HPDE6-E6E7 (cell line): ENCODE measurements at regions not wholly inside any gene's neighbourhood (a gene's known extent, or its start where the extent isn't known, plus 50 kb on each side); places are given as distances from the start of the nearest gene placed in this dataset.
"Not testable (repeated sequence)": the region's sequence is repeated elsewhere in the genome, so short reads cannot be mapped to it uniquely, and the experiment has no call there.

Source experiments
- DNase-seq: peaks from one replicate; pipeline ENCODE4 v3.0.0; 2011; ENCODE audit warnings: missing footprints; ENCODE audit errors: extremely low spot score

DNA sequence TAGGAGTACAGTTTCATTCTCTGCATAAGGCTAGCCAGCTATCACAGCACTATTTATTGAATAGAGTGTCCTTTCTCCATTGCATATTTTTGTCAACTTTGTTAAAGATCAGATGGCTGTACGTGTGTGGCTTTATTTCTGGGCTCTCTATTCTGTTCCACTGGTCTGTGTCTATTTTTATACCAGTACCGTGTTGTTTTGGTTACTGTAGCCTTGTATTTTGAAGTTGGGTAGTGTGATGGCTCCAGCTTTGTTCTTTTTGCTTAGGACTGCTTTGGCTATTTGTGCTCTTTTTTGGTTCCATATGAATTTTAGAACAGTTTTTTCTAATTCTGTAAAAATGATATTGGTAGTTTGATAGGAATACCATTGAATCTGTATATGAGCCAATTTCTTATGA is 182.1 kb upstream of the DIAPH2 start:
- DNase-seq: no peak

DNA sequence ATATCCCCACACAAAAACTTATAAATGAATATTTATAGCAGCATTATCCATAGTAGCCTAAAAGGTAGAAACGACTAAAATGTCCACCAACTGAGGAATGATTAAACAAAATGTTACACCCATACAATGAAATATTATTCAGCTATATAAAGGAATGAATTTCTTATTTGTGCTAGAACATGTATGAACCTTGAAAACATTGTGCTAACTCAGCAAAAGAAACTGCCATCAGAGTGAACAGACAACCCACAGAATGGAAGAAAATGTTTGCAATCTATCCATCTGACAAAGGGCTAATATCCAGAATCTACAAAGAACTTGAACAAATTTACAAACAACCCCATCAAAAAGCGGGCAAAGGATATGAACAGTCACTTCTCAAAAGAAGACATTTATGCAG is 155.3 kb upstream of the DIAPH2 start:
- not testable (repeated sequence) for DNase-seq

DNA sequence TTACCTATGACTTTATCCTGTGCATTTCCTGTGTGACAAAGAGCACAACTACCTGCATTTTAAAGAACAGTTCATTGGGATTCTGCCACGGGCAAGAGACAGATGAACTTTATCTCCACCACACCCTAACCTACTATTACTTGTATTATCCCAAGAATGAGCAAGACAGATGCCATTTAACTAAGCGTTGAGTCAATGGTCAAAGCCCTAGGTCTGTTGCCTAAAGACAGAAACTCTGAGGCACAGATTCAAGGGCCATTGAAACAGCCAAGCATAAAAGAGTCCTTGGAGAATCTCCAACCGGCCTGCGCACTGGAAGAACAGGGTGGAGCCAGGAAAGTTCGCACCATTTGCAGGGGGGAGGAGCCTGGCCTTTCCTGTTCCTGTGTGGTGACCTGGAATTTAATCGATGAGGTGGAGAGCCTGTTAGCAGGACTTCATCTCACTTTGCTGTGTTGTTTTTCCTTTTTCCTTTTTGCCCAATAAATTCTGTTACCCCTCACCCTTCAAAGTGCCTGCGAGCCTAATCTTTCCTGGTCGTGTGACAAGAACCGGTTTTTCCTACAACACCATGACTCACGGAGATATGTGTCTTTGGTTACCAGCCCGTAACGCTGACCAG is 146.4 kb upstream of the DIAPH2 start:
- peak; percentile 11 for DNase-seq

DNA sequence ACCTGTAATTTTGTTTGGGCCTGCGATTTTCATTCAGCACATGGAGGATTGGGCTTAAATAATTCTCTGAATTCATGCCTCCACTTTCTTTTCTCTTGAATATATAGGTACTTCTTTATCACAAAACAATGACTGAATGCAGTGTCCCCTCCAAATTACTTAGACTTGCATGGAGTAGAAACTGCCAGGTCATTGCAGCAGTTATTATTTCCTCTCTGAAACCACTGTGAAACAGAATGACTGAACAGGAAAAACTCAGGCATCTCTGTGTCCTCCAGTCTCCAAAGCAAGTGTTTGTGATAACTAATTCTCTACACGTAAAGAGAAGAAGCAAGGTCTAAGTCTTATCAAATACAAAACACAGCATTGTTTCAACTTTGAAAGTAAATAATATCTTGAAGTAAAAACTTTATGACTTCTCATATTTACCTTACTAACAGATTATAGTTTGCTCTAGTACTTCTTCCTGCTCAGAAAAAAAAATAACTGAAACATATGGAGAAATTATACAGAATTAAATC is 144.5 kb upstream of the DIAPH2 start:
- no peak for DNase-seq

DNA sequence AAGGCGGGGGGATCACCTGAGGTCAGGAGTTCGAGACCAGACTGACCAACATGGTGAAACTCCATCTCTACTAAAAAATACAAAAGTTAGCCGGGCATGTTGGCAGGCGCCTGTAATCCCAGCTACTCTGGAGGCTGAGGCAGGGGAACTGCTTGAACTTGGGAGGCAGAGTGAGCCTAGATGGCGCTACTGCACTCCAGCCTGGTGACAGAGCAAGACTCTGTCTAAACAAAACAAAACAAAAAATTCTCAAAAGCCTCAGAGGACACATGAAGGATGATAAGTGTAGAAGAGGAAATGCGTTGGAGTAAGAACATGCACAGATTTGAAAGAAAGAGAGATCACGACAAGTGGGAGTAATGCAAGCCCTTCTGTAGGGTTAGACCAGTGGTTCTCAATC is 138.4 kb upstream of the DIAPH2 start:
- DNase-seq: not testable (repeated sequence)

DNA sequence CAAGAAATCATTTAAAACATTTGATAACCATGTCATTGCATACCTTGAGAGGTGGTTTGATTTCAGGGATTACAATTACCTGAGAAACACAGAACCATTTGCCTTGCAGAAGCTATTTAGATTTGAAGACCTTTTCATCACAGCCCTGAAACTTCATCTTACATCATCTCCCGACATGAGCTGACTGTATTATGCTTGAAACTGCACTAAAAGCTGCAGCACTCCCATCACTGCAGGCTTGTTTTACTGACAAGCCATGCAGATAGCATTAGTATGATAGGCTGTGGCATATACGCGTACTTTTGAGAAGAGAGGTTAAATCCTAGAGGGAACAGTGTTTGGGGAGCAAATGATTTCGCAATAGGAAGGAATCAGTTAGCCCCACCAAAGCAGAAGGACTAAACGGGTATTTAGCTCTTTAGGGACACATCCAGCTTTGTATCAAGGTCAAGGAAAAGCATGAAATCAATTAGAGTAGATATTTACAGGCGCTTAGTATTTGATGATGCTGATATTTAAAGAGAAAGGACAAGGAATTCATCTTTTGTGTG is 133.2 kb upstream of the DIAPH2 start:
- DNase-seq: no peak

DNA sequence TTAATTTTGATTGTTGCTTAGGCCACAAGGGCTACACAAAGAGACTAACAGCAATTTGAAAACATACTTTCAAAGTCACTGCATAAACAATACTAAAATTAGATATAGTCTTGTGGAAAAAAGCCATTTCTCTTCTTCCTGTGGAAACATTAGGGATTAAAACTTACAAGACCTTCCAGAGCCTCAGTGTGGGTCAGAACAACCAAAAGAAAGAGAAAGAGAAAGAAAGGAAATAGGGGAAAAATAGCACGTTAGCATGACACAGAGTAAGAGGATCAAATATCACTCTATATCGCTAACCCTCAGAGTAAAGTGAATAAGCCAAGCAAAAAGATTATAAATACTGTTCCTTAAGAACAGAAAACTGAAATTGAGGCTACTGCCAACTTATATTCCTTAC is 127.8 kb upstream of the DIAPH2 start:
- DNase-seq: no peak

DNA sequence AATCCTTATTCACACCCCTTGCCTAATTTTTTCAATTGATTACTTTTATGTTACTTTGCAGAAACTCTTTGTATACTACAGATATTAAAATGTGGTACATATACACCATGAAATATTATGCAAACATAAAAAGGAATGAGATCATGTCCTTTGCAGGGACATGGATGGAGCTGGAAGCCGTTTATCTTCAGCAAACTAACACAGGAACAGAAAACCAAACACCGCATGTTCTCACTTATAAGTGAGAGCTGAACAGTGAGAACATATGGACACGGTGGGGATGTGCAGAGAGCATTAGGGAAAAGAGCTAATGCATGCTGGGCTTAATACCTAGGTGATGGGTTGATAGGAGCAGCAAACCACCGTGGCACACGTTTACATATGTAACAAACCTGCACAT is 123.5 kb upstream of the DIAPH2 start:
- DNase-seq: not testable (repeated sequence)

DNA sequence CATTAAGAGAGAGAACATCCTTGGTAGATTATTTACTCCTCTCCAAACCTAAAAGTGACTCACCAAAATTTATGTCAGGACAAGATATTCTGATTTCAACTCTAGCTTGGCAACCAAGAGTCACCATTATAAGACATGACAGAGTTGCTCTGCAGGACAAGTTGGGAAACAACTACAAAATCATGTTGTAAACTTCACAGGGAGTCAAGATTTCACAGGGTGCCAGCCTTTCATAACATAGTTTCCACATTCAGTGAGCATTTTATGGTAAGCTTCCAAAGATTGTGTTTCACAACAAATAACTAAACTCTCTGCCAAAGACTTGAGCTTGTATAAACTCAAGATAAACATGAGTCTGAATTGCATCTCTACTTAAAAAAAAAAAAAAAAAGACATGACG is 121.0 kb upstream of the DIAPH2 start:
- DNase-seq: no peak

DNA sequence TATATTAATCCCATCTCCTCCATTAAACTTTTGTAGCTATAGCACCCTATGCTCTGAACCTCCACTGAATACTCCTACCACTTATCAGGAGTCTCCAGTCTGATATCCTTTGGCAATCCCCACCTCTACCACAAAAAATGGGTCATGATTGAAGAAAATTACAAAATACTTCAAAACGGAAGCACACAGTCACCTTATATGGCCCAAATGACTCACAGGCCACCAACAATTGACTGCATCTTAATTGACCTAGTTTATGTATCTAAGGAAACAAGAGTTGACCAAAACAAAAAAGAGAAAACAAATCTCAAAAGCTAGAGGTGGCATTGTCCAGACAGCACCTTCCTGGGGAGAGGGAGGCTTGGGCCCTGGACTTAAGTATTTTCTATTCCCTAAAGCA is 120.0 kb upstream of the DIAPH2 start:
- DNase-seq: no peak

DNA sequence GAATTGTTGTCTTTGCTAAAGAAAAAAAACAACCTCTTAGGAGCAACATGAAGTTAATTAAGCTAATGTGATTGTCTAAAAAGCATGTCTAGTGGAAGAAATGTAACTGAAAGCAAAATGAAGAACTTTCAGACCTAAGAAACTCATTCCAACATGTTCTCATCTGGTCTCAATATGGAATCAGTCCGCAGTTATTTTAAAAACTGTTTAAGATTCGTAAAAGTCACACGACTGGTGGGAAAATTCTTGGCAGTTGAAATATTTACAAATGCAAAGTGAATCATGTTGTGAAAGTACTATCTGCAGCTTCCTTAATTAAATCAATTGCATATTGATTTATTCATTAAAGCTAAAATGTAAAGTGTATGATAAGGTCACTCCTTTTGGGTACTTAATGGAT is 117.8 kb upstream of the DIAPH2 start:
- no peak for DNase-seq

DNA sequence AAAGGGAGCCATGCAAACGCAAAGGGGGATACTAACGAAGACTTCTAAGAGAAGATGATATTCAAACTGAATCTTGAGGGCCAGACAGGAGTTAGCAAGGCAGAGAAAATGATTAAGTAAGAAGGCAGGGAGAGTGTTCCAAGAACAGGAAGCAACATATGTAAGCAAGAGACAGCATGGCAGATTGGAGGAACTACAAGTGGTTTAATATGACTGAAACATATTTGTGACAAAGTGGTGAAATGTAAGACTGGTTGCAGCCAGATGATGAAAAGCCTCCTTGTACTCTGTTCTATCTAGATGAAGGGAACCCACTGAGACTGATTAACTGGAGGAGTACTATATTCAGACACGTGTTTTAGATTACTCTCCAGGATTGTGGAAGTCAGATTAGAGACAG is 116.6 kb upstream of the DIAPH2 start:
- DNase-seq: no peak

DNA sequence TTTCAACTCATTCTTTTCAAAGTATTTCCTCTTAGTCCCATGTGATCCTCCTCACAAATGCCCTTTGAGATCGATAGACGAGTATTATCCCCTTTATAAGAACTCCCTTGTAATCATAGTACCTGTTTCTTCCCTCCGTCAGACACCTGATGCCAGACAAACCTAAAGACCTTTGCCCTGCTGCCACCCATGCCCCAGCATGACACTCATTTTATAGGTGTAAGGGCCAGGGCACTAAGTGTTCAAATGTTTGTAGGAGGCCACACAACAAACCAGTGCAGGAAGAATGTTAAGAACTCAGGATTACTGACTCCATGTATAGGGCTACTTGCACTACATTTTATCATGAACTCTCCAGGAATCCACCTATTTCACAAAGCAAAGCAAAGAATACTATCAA is 115.6 kb upstream of the DIAPH2 start:
- DNase-seq: no peak

DNA sequence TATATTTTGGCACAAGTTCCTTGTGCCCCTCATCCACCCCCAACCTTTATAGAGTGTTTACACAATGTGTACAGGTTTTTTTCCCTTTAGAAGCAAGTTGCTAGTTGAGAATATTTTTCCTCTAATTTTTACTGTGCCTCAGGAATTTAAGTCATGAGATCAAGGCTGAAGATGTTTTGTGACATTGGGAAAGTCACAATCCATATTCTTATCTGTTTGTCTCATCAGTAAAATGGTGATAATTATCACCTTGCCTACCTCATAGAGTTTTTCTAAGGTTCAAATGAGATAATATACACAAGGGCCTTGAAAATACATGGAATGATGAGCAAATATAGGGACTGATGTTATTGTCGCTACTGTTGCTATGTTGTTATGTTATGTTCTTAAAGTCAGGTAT is 109.6 kb upstream of the DIAPH2 start:
- no peak for DNase-seq

DNA sequence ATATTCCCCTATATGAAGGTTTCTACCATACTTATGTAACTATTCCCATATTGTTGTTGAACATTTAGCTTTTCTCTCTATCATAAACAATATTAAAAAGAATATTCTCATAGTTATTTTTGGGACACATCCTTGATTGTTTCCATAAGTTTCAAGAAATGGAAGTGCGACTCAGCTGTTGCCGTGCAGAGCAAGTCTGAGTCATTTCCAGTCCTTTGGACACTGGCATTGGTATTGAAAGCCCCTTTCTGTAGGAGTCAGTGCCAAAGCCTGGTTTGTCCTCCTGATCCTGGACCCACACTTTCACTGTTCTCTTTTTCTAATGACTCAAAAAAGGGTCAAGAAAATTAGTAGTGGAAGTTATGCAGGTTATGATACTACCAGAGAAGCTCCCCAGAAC is 108.3 kb upstream of the DIAPH2 start:
- DNase-seq: no peak

DNA sequence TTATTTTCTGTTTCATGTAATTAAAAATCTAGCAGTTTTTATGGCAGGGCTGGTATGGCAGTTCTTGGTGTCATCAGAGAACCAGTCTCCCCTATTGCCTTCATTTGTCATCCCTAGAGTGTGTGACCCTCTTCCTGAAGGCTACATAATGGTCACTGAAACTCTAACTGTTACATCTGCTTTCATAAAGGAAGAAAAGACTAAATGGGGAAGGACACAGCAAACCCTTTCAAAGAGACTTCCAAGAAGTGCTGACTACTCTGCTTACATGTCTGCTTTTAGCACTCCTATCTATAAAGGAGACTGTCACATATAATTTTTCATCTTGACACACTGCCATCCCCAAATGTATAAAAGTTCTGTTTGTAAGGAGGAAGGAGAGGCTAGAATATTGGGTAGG is 105.9 kb upstream of the DIAPH2 start:
- DNase-seq: no peak

DNA sequence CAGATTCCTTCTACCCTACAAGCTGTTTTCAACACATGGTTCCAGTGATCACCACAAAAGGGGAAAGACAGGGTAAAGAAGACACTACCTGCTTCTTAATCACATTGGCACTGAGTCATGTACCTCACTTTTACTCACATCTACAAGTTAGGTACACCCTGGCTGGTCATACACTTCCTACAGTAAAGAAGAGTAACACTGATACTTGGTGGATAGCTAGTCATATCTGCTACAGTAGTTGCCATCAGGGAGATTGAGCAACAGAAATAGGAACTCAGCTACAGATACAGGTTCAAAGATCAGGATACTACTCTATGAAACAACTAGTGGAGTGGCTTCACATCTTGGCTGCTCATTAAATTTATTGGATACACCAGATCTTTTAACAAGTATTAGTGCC is 105.4 kb upstream of the DIAPH2 start:
- no peak for DNase-seq

DNA sequence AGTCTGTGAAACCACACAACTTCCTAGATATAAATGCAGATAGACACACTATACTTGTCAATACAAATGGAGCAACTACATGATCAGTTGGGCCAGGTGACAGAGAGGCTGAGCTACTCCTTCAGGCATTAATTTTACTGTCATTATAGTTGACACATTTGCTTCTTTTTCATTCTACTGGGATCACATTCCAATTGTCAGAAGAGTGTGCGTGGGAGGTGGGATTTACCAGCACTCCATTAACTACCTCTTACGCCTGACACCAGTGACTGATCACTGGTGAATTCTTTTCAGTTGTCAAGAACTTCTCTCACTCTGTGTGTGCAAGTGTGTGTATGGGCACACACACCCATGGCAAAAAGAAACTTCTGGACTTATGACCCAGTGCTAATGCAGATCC is 94.2 kb upstream of the DIAPH2 start:
- no peak for DNase-seq

DNA sequence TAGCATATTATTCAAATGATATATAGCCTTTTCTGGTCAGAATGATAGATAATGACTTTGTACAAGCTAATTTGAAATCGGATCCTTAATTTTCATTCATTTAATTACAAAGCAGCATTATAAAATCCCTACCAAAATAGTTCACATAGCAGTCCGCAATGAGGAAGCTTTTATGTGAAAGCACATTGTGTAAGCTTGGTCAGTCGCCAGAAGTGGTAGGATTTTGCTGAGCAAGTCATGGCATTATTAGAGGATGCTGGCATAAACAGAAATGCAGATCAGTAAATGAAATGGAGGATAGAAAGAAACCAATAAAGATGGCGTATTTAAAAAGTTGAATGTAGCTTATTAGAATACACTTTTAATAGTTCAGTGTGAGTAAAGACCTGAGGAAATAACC is 93.2 kb upstream of the DIAPH2 start:
- DNase-seq: no peak

DNA sequence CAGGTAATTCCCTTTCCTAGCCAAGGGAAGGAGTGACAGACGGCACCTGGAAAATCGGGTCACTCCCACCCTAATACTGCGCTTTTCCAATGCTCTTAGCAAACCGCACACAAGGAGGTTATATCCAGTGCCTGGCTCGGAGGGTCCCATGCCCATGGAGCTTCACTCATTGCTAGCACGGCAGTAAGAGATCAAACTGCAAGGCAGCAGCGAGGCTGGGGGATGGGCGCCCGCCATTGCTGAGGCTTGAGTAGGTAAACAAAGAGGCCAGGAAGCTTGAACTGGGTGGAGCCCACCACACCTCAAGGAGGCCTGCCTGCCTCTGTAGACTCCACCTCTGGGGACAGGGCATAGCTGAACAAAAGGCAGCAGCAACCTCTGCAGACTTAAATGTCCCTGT is 86.8 kb upstream of the DIAPH2 start:
- DNase-seq: not testable (repeated sequence)

DNA sequence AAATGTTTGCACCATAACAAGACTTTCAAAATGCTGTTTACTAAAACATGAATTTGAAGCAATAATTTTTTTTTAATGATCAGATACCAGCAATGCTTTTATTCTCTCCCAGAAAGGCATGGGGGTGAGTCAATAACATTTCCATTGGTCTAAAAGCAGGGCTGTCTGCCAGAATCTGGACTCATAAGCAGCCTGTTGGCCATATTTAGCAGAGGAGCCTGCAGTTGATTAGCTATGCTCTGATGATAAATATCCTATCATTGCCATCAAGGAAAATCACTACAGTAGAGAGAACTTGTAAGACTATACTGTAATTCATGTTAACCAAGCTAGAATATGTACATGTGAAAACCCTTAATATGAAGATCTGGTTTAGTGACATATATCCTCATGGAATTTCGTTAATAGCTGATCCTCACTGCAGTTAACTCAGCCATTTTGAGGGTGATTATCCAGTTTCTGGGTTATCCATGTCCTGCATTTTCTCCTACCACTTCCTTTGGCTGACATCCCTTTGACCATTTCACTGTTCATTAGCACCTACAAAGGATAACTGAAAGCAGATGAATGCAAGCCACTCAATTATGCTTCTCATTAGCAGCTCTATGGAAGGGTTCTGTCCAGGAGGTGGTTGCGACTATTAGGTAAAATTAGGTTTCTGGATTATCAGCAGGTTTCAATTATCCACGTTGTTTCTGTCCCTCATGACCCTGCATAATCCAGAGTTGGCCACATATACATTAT is 72.9 kb upstream of the DIAPH2 start:
- DNase-seq: no peak

DNA sequence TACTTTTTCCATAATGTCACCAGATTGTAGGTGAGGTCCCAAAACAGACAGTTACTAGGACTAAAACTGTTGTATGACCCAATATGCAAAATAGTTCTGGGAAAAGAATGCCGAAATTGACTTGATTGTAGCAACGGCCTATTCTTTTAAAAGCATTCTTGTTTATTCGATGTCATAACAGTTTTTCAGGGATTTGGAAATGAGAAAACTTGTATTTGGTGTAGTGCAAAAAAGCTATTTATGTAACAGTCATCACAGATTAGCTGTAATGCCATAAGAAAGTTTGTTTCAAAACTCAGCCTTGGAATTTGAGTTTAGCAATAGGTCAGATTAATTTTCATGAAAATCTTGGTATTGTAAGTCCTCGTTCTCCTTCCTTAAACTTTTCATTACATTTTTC is 69.2 kb upstream of the DIAPH2 start:
- DNase-seq: no peak

DNA sequence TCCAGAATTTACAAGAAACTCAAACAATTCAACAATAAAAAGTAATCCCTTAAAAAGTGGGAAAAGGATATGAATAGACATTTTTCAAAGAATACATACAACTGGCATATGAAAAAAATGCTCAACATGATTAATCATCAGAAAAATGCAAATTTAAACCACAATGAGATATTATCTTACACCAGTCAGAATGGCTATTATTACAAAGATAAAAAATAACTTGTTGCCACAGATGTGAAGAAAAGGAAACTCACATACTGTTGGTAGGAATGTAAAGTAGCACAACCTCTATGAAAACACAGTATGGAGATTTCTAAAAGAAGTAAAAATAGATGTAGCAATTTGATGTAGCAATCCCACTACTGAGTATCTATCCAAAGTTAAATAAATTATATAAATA is 65.1 kb upstream of the DIAPH2 start:
- no peak for DNase-seq
